Ovary (tissue), 7 donors: ENCODE measurements at regions not wholly inside any gene's neighbourhood (a gene's known extent, or its start where the extent isn't known, plus 50 kb on each side); places are given as distances from the start of the nearest gene placed in this dataset.

Source experiments
- DNase-seq, 5 donors: peaks; one replicate each; pipeline ENCODE4 v3.0.0-alpha.2; 2019 to 2020
- H3K27ac ChIP-seq, 2 donors: fragments of 200-600 bp; one replicate each; pipeline versions ENCODE4 v1.5.1 to v1.8.0; 2019 to 2022
- H3K27me3 ChIP-seq: fragments of 200-600 bp; one replicate; pipeline ENCODE4 v1.8.0; 2022
- H3K36me3 ChIP-seq: fragments of 200-600 bp; sonication (generic); one replicate; pipeline ENCODE4 v1.5.1; 2019
- H3K4me1 ChIP-seq: one replicate; pipeline ENCODE4 v1.8.1; 2013; ENCODE audit warnings: mild to moderate bottlenecking, moderate library complexity; ENCODE audit not compliant: insufficient read depth
- H3K4me3 ChIP-seq: fragments of 200-600 bp; sonication (generic); one replicate; pipeline ENCODE4 v1.5.1; 2017
- H3K9me3 ChIP-seq, 2 donors: fragments of 200-600 bp in 1 of 2; sonication (generic) in 1 of 2; one replicate each; pipeline versions ENCODE4 v1.5.1 to v1.8.1; 2013 to 2019; ENCODE audit warnings: mild to moderate bottlenecking in 1 of 2, moderate library complexity in 1 of 2
- EP300 ChIP-seq: sonication (generic); formaldehyde crosslinking; IDR thresholded peaks from one replicate; pipeline ENCODE4 v1.6.1; 2017; ENCODE audit warnings: antibody characterized with exemption
- POLR2A ChIP-seq: fragments of 450-650 bp; IDR thresholded peaks from one replicate; pipeline ENCODE4 v1.6.1; 2017; ENCODE audit warnings: antibody characterized with exemption, mild to moderate bottlenecking, moderate library complexity
- WGBS, 3 donors: extraction: QIAGEN DNeasy Blood & Tissue Kit in 1 of 3; methylation state at CpG; one replicate each; pipeline versions ENCODE4 v1.1.5 to v1.1.7; 2013 to 2017; 5-methylcytosine and 5-hydroxymethylcytosine counted together
- intact Hi-C, 4 donors: fragments of 100-400 bp; cut with DNase I; formaldehyde crosslinking; loops; one replicate each; pipeline versions ENCODE4 v1.11.0 to v1.15.1; 2022 to 2023
- TF ChIP-seq, protein P1 (sequence below), 3 donors: fragments of 450-650 bp in 2 of 3; fragments of 200-600 bp in 1 of 3; IDR thresholded peaks; one replicate each; pipeline versions ENCODE4 v1.5.1 to v1.8.0; 2016 to 2022; ENCODE audit warnings: antibody characterized with exemption in 3 of 3, mild to moderate bottlenecking in 1 of 3
- donor health status: DM: no; HTN: no; CAD: no; lungs with moderate emphysema.
- donor health status: DM: no; HTN: no; CAD: no.
- donor health status: Bipolar disorder and iron deficiency.
- donor health status: DM: no; HTN: no; CAD: no.
- donor health status: DM: yes; HTN: yes; CAD: no.

DNA sequence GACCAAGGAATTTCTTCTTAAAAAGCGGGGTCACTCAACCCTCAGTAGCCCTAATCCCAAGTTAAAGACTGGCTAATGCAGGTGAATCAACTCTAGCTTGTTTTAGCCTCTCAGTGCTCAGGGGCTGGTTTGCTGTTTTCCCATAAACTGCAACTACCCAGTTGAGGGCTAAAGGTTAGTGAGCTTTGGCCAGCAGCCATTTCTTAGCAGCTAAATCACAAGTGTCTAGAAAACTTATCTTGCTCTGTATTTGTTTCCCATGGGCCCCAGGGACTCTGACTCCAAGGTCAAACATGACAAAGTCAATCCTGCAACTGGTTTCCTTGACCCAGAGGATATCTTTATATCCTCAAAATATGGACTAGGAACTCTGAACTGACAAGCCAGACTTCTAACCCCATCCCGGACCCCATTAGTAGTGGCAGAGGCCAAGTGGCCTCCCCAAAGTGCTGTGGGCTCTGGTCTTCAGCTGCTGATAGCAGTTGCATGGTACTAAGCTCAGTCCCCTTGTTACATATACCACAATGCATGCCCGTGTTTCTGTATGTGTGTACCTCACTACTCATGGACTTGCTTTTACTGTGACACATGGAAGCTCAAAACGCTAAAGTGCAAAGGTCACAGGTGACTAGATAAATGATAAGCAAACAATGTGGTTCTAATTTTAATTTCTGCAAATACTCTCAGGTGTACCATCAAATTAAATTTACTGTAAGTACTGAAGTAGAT is 793.0 kb upstream of the IGFBP3 start:
- H3K9me3 ChIP-seq = no peaks in the 10 kb centered on the region
- DNase-seq = peak in 3 of 5 donors; percentile 37 to 55 (median 52)
- TF ChIP-seq POLR2A = no peak
- TF ChIP-seq, protein P1, sequence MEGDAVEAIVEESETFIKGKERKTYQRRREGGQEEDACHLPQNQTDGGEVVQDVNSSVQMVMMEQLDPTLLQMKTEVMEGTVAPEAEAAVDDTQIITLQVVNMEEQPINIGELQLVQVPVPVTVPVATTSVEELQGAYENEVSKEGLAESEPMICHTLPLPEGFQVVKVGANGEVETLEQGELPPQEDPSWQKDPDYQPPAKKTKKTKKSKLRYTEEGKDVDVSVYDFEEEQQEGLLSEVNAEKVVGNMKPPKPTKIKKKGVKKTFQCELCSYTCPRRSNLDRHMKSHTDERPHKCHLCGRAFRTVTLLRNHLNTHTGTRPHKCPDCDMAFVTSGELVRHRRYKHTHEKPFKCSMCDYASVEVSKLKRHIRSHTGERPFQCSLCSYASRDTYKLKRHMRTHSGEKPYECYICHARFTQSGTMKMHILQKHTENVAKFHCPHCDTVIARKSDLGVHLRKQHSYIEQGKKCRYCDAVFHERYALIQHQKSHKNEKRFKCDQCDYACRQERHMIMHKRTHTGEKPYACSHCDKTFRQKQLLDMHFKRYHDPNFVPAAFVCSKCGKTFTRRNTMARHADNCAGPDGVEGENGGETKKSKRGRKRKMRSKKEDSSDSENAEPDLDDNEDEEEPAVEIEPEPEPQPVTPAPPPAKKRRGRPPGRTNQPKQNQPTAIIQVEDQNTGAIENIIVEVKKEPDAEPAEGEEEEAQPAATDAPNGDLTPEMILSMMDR (IDR thresholded peaks at IDR 0.05) = no peak
- no peaks in the 10 kb centered on the region for H3K27me3 ChIP-seq
- intact Hi-C loops = no loop called here
- no peaks in the 10 kb centered on the region for H3K36me3 ChIP-seq
- no peak overlapping the region for H3K4me3 ChIP-seq
- no peak overlapping the region for H3K27ac ChIP-seq
- WGBS, 3 donors = 38 to 50% (median 49%) methylated on average over 4 of the region's 4 CpGs
- peaks cover 12% of the 10 kb centered on the region for H3K4me1 ChIP-seq

DNA sequence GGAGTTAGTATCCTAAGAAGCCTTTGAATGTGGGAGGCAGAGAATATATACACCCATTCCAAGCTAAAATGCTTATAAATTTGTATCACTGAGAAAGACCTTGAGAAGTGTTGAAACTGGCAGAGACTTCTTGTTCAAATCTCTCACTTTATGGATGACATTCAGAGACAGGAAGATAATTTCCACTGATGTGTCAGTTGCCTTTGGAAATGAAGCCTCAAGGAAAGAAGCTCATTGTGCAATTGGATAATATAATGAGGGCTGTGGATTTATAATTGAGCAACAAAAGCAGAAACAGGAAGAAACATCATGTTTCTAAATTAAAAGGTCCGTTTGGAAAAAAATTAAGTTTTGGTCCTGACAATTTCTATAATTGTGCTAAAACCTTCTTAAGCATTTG is 789.9 kb upstream of the IGFBP3 start:
- 0 to 16% (median 2%) methylated on average over 1 of the region's 1 CpG for WGBS, 3 donors
- TF ChIP-seq, protein P1 (IDR thresholded peaks at IDR 0.05) = no peak
- no peak for TF ChIP-seq EP300
- no peak for TF ChIP-seq POLR2A
- Histone ChIP-seq H3K27me3 (no peaks in the 10 kb centered on the region), H3K4me3 (no peak overlapping the region), H3K27ac (no peak overlapping the region), H3K4me1 (peaks cover 10% of the 10 kb centered on the region), H3K9me3 (no peaks in the 10 kb centered on the region), H3K36me3 (no peaks in the 10 kb centered on the region)
- no peak for DNase-seq
- intact Hi-C loops = no loop called here

DNA sequence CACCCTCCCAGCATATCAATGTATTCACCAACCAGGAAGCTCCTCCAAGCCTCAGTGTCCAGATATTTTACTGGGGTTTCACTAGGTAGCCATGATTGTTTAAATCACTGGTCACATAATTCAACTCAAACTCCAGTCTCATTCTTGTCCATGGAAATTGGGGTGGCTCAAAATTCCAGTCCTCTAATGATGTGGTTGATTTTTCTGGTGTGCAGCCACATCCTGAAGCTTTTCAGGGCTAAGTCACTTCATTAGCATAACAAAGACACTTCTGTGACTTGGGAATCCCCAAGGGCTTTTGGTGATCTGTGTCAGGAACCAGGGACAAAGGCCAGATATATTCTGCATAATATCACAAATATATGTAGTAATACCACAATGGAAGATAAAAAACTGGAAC is 786.9 kb upstream of the IGFBP3 start:
- H3K27me3 ChIP-seq = no peaks in the 10 kb centered on the region
- no peak for DNase-seq
- H3K4me3 ChIP-seq = no peak overlapping the region
- no peak overlapping the region for H3K27ac ChIP-seq
- H3K36me3 ChIP-seq = no peaks in the 10 kb centered on the region
- H3K9me3 ChIP-seq = no peaks in the 10 kb centered on the region
- intact Hi-C loops = no loop called here
- TF ChIP-seq, protein P1 (IDR thresholded peaks at IDR 0.05) = no peak
- TF ChIP-seq EP300 (no peak), POLR2A (no peak)
- peaks cover 4% of the 10 kb centered on the region for H3K4me1 ChIP-seq

DNA sequence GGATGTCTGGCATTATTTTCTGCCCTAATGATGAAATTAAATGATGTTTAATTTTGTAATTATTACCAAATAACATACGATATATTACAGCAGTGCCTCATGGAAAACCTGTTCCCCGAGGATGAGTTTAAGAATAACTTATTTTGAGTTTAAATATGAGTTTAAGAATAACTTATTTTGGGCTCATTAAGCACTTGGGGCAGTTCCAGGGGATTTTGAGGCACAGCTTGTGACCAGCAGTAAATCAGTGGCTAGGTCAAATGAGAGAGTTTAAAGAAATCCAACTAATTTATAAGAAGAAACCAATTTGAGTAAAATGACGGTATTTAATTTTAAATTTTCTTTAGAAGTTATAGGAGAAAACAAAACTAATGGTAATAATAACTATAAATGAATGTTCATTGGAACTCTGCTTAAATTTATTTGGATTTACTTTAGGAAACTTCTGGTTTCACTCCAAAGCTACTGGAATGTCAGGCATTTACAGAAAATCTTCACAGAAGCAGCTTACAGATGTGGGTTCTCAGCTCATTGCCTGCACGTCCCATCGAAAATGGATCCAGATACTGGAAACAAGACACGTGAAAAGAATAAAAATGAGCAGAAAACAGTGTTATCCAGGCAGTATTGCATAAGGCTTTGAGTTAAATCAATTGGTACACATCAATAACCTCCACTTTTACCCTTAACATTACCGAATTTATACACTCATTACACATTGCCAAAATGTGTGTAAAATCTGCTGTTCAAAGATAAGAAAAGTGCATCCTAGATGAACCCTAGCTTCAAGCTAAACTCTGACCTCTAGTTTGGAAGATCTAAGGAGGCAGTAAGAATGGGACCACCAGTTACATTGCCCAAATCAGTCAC is 784.5 kb upstream of the IGFBP3 start:
- no peaks in the 10 kb centered on the region for H3K9me3 ChIP-seq
- no peaks in the 10 kb centered on the region for H3K36me3 ChIP-seq
- 5 to 13% (median 8%) methylated on average over 7 of the region's 7 CpGs for WGBS, 3 donors
- DNase-seq = no peak
- TF ChIP-seq, protein P1 (IDR thresholded peaks at IDR 0.05) = no peak
- TF ChIP-seq EP300 (no peak), POLR2A (no peak)
- H3K27ac ChIP-seq = no peak overlapping the region
- no peaks in the 10 kb centered on the region for H3K27me3 ChIP-seq
- intact Hi-C loops = loop anchor here in 1 of 4 donors (2.0 kb wide), 1 partner anchor 33 kb away; no protein-coding TSS in a partner anchor
- peaks cover 2% of the 10 kb centered on the region for H3K4me1 ChIP-seq
- H3K4me3 ChIP-seq = no peak overlapping the region
